ENCODE measurements at regions not wholly inside any gene's neighbourhood (a gene's known extent, or its start where the extent isn't known, plus 50 kb on each side); places are given as distances from the start of the nearest gene placed in this dataset.
"Not testable (repeated sequence)": the region's sequence is repeated elsewhere in the genome, so short reads cannot be mapped to it uniquely, and the experiment has no call there.

DNA sequence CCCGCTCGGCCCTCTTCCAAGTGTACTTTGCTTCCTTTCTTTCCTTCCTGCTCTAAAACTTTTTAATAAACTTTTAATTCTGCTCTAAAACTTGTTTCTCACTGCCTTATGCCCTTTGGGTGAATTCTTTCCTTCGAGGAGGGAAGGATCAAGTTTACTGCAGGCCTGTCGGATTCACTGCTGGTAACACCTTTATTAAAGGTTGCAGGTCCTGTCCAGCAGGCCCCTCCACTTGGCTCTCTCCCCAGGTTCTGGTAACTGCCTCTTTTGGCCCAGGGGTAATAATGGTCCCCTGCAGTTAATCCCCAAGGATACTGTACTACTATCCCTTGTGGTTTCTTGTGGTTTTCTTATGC lies 152.7 kb upstream of the EEA1 start:
- no peak for DNase-seq

DNA sequence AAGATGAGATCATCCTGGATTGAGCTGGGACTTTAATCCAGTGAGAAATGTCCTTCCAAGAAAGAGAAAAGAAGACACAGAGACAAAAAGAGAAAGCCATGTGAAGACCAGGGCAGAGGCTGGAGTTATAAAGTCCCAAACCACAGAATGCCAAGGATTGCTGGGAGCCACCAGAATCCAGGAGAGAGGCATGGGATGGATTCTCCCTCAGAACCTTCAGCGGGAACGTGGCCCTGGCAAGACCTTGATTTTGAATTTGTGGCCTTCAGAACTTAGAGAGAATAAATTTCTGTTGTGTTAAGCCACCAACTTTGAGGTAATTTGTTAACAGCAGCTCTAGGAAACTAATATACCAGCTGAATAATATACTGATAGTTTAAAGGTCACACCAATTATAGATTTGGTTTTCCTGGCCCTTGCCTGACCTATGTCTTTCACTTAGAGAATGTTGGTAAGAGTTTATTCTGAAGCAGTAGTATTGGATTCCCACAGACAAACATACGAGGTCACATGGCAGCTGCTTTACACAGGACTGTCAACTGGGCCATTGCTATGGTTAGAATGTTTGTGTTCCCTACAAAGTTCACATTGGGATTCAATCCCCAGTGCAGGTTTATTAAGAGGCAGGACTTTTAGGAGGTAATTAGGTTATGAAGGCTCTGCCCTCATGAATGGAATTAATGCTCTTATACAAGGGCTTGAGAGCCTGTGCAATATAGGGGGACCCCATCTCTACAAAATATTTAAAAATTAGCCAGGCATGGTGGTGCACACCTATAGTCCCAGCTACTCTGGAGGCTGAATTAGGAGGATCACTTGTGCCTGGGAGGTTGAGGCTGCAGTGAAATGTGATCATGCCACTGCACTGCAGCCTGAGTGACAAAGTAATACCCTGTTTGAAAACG lies 156.5 kb upstream of the EEA1 start:
- no peak for DNase-seq

DNA sequence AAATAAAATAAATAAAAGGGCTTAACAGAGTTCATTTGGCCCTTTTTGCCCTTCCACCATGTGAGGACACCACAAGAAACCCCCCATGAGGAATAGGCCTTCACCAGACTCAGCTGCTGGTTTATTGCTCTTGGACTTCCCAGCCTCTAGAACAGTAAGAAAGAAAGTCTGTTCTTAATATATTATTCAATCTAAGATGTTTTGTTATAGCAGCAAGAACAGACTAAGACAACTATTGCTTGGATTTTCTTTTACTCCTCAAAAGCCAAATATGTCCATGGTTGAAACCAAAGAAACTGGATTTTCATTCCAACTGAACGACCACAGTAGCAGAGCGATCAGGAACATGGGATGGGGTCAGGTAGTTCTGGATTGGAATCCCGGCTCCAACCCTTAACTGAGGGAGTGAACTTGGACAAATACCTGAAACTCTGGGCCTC lies 157.2 kb upstream of the EEA1 start:
- no peak for DNase-seq

DNA sequence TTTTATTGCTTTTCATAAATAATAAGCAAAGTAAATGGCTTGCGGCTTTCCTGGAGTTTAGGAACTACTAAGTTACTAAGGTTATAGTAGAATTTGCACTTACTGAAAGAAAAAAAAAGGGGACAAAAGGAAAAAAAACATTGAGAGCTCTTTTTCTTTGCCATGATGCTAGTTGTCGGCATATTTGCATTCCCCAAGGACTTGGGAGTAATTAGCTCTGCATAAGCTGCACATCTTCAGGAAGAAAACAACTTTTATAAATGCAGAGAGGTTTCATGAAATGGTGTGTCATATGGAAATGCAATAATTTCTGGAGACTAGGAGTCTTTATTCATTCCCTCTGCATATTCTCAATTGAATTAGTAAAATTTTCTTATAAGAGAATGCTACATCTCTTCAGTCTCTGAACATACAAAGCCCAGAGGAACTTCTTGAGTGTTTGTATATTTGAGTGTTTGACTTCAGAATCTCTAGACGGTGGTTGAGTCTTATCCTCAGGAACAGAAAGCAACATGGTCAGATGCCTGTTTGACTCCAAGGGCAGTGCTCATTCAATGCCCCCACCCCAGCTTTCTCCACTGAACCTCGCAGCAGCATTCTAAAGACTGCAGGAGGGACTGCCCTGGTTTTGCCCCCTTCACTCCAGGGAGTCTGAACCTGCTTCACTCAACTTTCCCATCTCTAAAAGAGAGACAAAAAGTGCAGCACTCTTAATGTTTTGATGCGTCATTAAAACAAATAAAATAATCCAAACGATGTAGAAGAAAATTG lies 158.9 kb upstream of the EEA1 start:
- DNase-seq: no peak

DNA sequence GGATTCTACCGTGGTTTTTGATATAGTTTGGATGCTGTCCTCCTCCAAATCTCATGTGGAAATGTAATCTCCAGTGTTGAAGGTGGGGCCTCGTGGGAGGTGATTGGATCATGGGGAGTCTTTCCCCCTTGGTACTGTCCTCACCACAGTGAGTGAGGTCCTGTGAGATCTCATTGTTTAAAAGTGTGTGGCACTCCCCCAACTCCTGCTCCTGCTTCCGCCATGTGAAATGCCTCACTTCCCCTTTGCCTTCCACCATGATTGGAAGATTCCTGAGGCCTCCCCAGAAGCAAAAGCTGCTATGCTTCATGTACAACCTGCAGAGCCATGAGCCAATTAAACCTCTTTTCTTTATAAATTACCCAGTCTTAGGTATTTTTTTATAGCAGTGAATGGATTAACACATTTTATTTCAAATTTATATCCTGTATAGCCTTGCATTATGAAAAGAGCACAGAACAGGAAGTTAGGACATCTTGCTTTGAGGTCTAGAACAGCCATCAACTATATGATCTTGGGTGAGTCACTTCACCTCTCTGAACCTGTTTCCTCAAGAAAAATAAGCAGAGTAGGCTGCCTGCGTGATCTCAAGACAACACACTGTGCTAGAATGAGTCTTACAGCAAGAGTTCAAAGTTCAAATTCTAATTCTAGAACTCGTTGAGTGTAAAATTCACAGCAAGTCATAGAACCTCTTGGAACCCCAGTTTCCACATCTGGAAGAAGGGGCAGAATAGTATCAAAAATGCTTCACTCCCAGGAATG lies 160.9 kb upstream of the EEA1 start:
- DNase-seq: peak; percentile 63 to 67

DNA sequence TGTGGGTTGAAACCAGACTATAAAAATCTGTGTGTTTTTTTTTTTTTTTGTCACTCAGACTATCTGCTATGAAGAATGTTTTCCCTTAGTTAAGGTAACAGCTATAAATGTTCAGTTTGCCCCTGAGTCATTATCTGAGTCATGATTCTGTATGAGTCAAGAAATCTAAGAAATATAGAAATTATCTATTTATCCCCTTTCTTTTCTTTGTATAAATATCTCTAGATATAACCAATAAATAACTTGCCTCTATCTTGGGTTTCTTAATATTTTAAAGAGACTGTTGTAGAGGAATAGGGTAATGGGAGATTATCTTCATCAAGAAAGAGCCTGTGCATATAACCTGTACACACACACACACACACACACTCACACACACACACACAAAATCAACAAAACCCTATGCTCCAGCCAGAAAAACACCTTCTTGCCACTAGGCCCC lies 161.7 kb upstream of the EEA1 start:
- DNase-seq: no peak

DNA sequence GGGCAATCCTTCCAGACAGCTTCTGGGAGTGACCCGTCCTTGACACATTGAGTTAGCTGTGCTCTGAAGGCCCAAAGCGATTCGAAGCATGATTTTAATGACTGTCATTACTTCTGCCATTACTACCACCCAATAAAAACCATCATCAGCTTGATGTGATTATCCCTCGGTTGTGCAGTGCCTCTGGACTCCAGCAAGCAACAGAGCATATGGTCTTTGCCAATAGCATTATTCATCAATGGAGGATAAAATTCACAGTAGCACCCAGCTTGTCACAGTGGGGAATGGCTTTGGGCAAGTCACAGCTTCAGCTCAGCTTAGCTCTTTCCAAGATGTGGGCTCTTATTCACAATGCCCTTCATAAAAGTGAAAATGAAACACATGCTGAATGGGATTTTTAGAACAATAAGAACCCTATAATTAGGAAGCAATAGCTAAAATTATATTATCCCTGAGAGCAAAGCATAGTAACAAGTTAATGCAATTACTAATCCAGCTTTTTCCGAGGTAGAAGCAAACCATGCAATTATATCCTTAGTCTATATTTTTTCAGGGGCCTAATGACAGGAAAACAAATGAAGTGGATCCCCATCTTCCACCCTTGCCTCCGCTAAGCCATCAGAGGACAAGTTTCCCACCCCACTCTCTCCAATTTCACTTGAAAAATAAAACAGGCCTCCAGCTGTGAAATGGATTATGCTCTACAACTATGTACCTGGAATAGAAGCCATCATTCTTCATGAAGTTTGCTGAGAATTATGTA lies 163.0 kb upstream of the EEA1 start:
- DNase-seq: no peak

DNA sequence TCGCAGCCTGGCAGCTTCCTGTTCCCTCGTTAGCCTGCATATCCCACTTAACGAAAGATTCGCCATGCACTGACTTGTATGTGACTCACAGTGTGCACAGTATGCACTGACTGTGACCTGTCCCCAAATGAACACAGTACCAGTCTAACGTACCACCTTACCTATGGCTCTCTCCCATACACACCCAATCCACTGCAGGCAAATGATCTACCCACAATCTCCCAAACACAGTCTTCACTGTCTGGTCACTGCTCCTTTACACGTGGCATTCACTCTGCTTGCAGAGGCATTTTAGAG lies 163.5 kb upstream of the EEA1 start:
- no peak for DNase-seq

DNA sequence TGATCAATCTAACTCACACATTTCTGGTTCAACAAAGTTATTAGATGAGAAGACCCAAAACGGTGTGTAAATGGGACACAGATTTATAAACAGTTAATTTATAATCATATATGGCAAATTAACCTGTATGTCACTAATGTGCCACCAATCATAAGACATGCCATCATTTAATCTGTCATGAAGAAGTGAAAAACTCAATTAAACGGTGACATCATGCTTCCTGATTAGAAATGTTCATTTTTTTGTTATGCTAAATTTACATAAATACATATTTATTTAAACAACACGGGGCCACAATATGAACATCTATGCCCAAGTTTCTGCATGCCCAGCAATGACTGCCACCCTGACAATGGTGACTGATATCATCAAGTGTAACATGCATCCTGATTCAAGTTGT lies 164.1 kb upstream of the EEA1 start:
- DNase-seq: no peak

DNA sequence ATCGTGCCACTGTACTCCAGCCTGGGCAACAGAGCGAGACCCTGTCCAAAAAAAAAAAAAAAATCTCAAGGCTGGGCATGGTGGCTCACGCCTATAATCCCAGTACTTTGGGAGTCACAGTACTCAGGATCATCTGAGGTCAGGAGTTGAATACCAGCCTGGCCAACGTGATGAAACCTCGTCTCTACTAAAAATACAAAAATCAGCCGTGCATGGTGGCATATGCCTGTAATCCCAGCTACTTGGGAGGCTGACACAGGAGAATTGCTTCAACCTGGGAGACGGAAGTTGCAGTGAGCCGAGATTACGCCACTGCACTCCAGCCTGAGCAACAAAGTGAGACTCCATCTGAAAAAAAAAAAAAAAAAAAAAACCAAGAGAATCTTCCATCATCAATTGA lies 165.1 kb upstream of the EEA1 start:
- not testable (repeated sequence) for DNase-seq

DNA sequence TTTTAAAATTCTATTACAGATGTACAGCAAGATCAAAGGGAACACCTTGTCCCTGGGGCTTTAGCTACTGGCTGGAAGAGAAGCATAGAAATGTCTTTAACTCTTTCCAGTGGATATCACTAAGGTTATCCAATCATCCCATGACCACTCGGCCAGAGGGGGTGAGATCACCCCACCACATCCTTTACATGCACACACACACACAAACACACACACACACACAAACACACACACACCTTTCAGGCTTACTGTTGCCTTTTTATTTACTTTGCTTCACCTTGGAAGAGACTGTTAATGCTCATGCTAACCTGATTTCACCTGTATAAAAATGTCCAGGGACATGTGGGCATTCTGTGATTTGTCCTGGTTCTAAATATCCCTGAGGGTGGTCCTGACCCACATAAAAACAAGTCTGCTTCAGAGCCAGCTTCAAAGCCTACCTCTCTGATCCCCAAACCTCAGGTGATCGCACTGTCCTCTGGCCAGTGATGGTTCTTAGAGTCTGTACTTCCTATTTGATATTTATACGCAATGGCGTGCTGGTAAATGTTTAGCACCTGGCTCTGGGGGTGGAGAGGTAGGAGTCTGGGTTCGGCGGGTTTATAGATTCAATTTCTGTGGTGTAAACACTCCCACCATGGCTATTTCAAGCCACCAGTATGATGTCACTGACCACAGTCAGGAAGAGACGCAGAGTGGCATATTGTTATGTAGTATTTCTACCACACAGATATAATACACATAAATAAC lies 166.1 kb upstream of the EEA1 start:
- no peak for DNase-seq

DNA sequence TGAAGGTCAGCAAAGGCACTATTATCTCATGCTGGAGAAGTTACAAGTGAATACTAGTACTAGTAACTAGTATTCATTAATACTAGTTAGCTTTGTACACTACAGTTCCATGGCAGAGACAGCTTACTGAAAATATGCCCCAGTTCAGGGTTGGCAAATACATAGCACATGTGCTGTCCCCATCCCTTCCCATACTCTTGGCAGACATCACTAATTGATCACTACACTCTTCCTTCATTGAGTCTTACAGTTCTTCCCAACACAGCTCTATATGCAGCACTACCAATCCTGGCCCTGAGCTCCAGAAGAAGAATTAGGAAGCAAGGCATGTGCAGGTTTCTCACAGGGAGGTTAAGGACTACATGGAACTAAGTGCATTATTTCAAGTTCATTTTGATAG lies 168.3 kb upstream of the EEA1 start:
- no peak for DNase-seq

DNA sequence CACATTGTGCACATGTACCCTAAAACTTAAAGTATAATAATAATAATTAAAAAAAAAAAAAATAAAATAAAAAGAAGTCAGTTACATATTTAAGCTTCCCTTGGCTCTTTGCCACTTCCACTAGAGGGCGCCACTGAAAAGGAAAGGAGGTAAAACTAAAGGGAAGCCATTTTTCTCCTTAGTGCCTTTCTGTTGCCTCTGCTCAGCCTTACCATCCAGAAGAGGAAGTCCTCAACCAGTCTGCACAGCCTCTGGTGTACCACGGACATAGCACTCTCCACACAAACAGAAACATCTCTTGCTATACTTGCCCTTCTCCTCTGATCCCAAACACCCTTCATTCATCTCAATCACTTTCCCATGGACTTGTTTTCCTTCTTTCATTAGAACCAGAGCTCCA lies 169.0 kb upstream of the EEA1 start:
- peak; percentile 92 to 93 for DNase-seq

DNA sequence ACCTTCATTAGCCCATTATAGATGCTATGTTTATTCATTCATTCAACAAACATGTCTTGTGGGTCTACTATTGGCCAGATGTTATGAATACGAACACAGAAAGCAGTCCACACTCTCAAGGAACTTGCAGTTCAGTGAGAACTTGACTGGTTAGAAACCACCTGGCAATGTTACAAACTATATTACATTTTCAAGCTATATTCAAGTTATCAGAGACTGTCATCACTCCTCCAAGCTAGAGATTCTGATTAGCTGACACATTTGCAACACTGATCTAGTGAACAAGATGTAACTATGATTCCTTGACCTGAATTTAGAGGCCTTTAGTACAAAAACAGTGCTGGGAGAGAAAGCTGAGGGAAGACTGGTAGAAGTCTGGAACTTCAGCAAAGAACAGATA lies 170.7 kb upstream of the EEA1 start:
- no peak for DNase-seq

DNA sequence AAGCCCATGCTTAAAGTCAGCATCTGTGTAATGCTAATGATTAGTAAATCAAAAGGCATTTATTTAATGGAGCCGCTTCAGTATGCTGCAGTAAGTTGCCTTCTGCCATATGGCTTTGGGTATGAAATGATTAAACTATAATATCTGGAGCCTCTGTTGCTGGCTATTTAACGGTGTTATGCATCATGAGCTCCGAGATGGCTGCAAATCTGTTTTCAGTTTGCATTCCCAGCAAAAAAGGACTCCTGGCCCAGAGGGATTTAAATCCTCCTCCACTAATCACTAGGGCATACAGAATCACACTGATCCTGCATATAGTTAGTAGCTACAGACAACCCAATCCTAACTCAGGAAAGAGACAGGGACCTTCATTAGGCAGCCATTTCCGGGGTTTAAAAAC lies 171.5 kb upstream of the EEA1 start:
- DNase-seq: no peak

DNA sequence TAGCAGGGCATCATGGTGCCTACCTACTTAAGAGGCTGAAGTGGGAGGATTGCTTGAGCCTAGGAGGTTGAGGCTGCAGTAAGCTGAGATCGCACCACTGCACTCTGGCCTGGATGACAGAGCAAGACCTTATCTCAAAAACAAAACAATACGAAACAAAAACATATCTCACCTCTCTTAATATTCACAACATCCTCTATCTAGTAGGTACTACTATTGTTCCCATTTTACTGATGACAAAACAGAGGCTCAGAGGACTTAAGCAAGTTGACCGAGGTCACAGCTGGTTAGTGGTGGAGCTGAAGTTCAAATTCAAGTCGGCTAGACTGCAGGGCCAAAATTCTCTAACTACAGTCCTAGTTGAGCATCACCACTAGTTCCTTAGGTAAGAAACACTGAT lies 172.3 kb upstream of the EEA1 start:
- no peak for DNase-seq

DNA sequence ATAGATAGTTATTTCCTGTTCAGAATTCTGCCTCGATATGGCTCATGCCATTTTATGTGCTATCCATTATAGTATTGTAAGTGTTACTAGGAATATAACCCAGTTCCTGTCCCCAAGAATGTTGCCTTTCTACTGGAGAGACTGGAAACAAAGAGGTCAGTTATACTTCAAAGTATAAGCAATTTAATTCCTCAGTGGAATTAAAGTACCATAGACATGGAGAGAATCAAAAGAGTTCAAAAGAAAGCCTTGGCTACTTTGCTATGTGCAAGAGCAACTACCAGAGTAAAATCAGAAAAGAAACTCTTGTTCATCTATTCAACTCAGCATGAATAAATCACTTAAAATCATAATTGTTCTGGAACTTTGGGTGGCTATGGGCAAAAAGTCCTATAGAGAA lies 173.2 kb upstream of the EEA1 start:
- DNase-seq: no peak

DNA sequence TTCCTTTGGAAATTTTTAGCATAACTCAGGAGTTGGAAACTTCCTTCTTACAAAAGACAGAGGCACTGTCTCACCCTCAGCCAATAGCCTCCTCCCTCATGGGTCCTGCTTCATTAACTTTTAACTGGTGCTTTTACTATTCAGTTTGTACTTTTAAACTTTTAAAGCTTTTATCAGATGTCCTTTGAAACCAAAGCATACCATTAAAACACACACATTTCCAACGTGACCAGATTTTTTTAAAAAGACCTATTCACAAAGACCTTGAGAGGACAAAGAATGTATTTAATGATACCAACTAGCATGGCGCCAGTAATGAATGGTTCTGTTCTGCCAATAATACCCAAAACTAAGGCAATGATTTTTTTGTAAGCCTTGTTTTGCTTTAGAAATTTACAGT lies 173.6 kb upstream of the EEA1 start:
- DNase-seq: no peak

DNA sequence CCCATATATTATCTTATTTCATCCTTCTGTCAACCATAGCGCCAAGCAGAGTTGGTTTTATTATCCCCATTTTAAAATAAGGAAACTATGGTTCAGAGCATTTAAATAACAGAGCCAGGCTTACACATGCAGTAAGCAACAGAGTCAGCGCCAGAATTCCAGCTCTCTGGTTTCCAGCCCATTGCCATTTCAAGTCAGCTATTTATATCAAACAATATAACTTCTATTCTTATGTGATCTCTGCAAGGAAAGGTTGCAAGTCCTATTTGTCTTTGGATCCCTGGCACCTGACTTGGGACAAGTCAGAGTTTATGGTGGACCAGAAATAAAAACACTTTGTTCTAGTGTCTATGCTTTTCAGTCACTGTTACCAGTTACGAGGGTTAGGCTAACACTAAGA lies 174.1 kb upstream of the EEA1 start:
- no peak for DNase-seq

DNA sequence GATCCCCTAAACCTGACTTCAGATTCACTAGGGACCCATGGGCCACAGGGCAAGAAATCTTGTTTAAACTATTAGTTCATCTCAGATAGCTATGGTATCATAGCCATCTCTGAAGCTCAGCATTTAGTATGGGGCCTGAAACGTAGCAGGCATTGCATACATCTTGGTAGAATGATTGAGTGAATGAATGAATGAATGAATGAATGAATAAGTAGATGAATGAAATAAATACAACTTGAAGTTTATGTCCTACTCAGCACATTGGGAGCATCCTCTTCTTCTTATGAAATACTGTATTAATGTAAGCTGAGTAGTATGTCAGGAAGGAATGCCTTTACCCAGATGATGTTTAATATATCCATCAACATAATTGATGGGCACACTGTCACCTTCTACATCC lies 175.4 kb upstream of the EEA1 start:
- no peak for DNase-seq

DNA sequence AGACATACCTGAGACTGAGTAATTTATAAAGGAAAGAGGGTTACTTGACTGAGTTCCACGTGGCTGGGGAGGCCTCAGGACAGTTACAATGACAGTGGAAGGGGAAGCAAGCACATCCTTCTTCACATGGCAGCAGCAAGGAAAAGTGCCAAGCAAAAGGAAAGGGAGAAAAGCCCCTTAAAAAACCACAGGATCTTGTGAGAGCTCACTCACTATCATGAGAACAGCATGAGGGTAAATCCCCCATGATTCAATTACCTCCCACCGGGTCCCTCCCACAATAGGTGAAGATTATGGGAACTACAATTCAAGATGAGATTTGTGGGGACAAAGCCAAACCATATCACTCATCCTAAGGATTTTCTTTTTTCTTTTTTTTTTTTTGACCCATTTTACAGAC lies 177.8 kb upstream of the EEA1 start:
- DNase-seq: no peak

Data from Kasumi-1 (cell line).